ENCODE measurements at regions not wholly inside any gene's neighbourhood (a gene's known extent, or its start where the extent isn't known, plus 50 kb on each side); places are given as distances from the start of the nearest gene placed in this dataset.

- TF ChIP-seq, protein P1, sequence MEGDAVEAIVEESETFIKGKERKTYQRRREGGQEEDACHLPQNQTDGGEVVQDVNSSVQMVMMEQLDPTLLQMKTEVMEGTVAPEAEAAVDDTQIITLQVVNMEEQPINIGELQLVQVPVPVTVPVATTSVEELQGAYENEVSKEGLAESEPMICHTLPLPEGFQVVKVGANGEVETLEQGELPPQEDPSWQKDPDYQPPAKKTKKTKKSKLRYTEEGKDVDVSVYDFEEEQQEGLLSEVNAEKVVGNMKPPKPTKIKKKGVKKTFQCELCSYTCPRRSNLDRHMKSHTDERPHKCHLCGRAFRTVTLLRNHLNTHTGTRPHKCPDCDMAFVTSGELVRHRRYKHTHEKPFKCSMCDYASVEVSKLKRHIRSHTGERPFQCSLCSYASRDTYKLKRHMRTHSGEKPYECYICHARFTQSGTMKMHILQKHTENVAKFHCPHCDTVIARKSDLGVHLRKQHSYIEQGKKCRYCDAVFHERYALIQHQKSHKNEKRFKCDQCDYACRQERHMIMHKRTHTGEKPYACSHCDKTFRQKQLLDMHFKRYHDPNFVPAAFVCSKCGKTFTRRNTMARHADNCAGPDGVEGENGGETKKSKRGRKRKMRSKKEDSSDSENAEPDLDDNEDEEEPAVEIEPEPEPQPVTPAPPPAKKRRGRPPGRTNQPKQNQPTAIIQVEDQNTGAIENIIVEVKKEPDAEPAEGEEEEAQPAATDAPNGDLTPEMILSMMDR (IDR thresholded peaks at IDR 0.05; ENCODE audit: low read depth, low read length): no peak
- in situ Hi-C loops (cut with HindIII; ENCODE audit: low sequenced_read_pairs): no loop called here
- no peak for DNase-seq (ENCODE audit: low read depth, low spot score)
- H3K4me3 ChIP-seq (ENCODE audit: low read depth, low read length): no peak overlapping the region
Observed at GRCh38 chr5:38714703-38715355, 131.0 kb upstream of the OSMR start.

DNA sequence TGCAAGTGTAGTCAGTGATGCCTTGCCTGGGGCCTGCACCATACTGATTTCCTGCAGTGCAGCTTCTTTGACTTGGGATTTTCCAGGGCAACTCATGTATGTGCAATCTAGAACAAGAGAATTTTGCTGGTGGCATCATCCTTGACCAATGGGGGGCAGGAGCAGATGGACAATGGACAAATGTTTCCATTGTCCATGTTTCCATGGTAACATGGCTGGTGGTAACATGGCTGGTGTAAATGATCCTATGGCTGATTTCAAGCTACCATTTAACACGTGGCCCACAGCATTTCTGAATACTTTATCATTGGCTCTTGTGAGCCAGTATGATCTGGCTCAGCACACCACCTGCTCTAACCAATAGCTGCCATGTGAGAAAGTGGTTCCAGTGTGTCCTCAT is 130.1 kb upstream of the OSMR start:
- TF ChIP-seq, protein P1 (IDR thresholded peaks at IDR 0.05; ENCODE audit: low read depth, low read length): no peak
- in situ Hi-C loops (cut with HindIII; ENCODE audit: low sequenced_read_pairs): no loop called here
- peak; percentile 30 for DNase-seq (ENCODE audit: low read depth, low spot score)
- no peak overlapping the region for H3K4me3 ChIP-seq (ENCODE audit: low read depth, low read length)

GRCh38 chr5:38716516-38716915 is 129.3 kb upstream of the OSMR start:
- in situ Hi-C loops (cut with HindIII; ENCODE audit: low sequenced_read_pairs): no loop called here
- H3K4me3 ChIP-seq (ENCODE audit: low read depth, low read length): no peak overlapping the region
- DNase-seq (ENCODE audit: low read depth, low spot score): no peak
- TF ChIP-seq, protein P1 (IDR thresholded peaks at IDR 0.05; ENCODE audit: low read depth, low read length): no peak

DNA sequence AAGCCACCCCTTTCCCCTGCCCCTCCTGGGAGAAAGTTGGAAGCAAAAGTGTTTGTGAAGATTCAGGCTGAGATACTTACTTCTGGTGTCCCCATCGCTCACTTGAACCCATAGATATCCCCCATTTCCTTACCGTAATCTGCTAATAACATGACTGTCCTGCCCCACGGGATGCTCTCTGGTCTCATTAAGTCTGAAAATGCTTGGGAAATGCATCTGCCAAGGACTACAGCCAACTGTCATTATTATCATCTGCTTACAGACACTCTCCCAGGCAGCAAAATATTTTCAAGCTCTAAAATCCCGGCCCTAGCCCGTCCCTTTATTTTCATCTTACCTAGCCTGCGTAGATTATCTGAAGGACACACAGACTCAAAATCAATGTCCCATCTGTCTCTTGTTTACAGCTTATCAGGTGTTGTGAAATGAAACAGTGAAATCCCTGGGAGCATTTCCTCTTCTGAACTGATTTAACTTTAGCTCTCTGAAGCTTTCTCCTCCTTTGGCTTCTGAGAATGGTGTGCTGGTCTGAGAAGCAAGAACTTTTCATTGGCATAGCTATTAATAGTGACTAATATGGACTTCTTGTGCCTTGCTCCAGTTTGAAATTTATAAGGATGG is 126.9 kb upstream of the OSMR start:
- TF ChIP-seq, protein P1 (IDR thresholded peaks at IDR 0.05; ENCODE audit: low read depth, low read length): no peak
- in situ Hi-C loops (cut with HindIII; ENCODE audit: low sequenced_read_pairs): no loop called here

GRCh38 chr5:38719403-38719802 is 126.4 kb upstream of the OSMR start:
- no peak for DNase-seq (ENCODE audit: low read depth, low spot score)
- in situ Hi-C loops (cut with HindIII; ENCODE audit: low sequenced_read_pairs): no loop called here
- TF ChIP-seq, protein P1 (IDR thresholded peaks at IDR 0.05; ENCODE audit: low read depth, low read length): no peak
- H3K4me3 ChIP-seq (ENCODE audit: low read depth, low read length): no peak overlapping the region

More for the DNA sequence above, 126.9 kb upstream of the OSMR start:
- no peak overlapping the region for H3K4me3 ChIP-seq (ENCODE audit: low read depth, low read length)
- no peak for DNase-seq (ENCODE audit: low read depth, low spot score)

- TF ChIP-seq, protein P1 (IDR thresholded peaks at IDR 0.05; ENCODE audit: low read depth, low read length): no peak
- no peak overlapping the region for H3K4me3 ChIP-seq (ENCODE audit: low read depth, low read length)
- peak; percentile 74 for DNase-seq (ENCODE audit: low read depth, low spot score)
- in situ Hi-C loops (cut with HindIII; ENCODE audit: low sequenced_read_pairs): no loop called here
Observed at GRCh38 chr5:38719916-38720315, 125.9 kb upstream of the OSMR start.
